Astrocyte (in vitro differentiated cells and primary cell): ENCODE measurements at regions not wholly inside any gene's neighbourhood (a gene's known extent, or its start where the extent isn't known, plus 50 kb on each side); places are given as distances from the start of the nearest gene placed in this dataset.

Experiments used
- DNase-seq: peaks from one replicate; pipeline ENCODE4 v3.0.0-alpha.2; 2010; ENCODE audit warnings: low read depth
- FAIRE-seq: peaks from 2 replicates; lab custom pipeline; 2011; peaks lifted over from hg19 to GRCh38; lab: Jason Lieb, UNC
- H2AFZ ChIP-seq: 2 replicates; pipeline ENCODE4 v1.6.0; 2012; ENCODE audit warnings: low read depth, low read length, inconsistent platforms
- H3K27ac ChIP-seq: 2 replicates; pipeline ENCODE4 v1.5.1; 2011; ENCODE audit warnings: low read depth, low read length, inconsistent platforms
- H3K27me3 ChIP-seq: 2 replicates; pipeline ENCODE4 v1.6.0; 2011; ENCODE audit warnings: low read length, inconsistent platforms; ENCODE audit not compliant: insufficient read depth
- H3K36me3 ChIP-seq: 2 replicates; pipeline ENCODE4 v1.5.1; 2011; ENCODE audit warnings: low read length, inconsistent platforms; ENCODE audit not compliant: insufficient read depth
- H3K4me1 ChIP-seq: 2 replicates; pipeline ENCODE4 v1.5.1; 2011; ENCODE audit warnings: low read length, inconsistent platforms; ENCODE audit not compliant: insufficient read depth
- H3K4me2 ChIP-seq: 2 replicates; pipeline ENCODE4 v1.6.0; 2012; ENCODE audit warnings: low read length, inconsistent platforms
- H3K4me3 ChIP-seq: 2 replicates; pipeline ENCODE4 v1.5.1; 2011; ENCODE audit warnings: low read depth, mild to moderate bottlenecking, low read length, inconsistent platforms; ENCODE audit not compliant: insufficient read depth
- H3K79me2 ChIP-seq: 2 replicates; pipeline ENCODE4 v1.6.0; 2012; ENCODE audit warnings: mild to moderate bottlenecking, low read length, inconsistent platforms; ENCODE audit not compliant: insufficient read depth
- H3K9ac ChIP-seq: 2 replicates; pipeline ENCODE4 v1.6.0; 2012; ENCODE audit warnings: mild to moderate bottlenecking, low read length, inconsistent platforms
- H3K9me3 ChIP-seq: 2 replicates; pipeline ENCODE4 v1.5.1; 2012; ENCODE audit warnings: low read depth, mild to moderate bottlenecking, low read length, inconsistent platforms; ENCODE audit not compliant: insufficient read depth
- H4K20me1 ChIP-seq: 2 replicates; pipeline ENCODE4 v1.6.0; 2012; ENCODE audit warnings: low read length, inconsistent platforms; ENCODE audit not compliant: insufficient read depth
- H3K27ac Mint-ChIP-seq: one replicate; pipeline ENCODE4 v1.8.0; 2021; ENCODE audit warnings: mild to moderate bottlenecking, mixed read lengths; ENCODE audit not compliant: unreplicated experiment
- H3K27me3 Mint-ChIP-seq: one replicate; pipeline ENCODE4 v1.8.0; 2021; ENCODE audit warnings: low read depth, mixed read lengths; ENCODE audit not compliant: unreplicated experiment
- H3K36me3 Mint-ChIP-seq: one replicate; pipeline ENCODE4 v1.8.0; 2021; ENCODE audit warnings: low read depth, mixed read lengths; ENCODE audit not compliant: unreplicated experiment
- H3K4me1 Mint-ChIP-seq: one replicate; pipeline ENCODE4 v1.8.0; 2021; ENCODE audit warnings: low read depth, mixed read lengths; ENCODE audit not compliant: unreplicated experiment
- H3K4me3 Mint-ChIP-seq: one replicate; pipeline ENCODE4 v1.8.0; 2021; ENCODE audit warnings: mild to moderate bottlenecking, moderate library complexity, mixed read lengths; ENCODE audit not compliant: unreplicated experiment
- H3K9me3 Mint-ChIP-seq: one replicate; pipeline ENCODE4 v1.8.0; 2021; ENCODE audit warnings: mild to moderate bottlenecking, mixed read lengths; ENCODE audit not compliant: unreplicated experiment
- EZH2 ChIP-seq: IDR thresholded peaks from 2 replicates; pipeline ENCODE4 v1.6.1; 2012; ENCODE audit warnings: mild to moderate bottlenecking, low read length, inconsistent platforms; ENCODE audit not compliant: insufficient read depth
- TF ChIP-seq, protein P1 (sequence below): IDR thresholded peaks from 2 replicates; pipeline ENCODE4 v1.5.1; 2011; ENCODE audit warnings: low read depth, mild to moderate bottlenecking, inconsistent platforms, low read length, moderate library complexity; ENCODE audit not compliant: insufficient read depth

DNA sequence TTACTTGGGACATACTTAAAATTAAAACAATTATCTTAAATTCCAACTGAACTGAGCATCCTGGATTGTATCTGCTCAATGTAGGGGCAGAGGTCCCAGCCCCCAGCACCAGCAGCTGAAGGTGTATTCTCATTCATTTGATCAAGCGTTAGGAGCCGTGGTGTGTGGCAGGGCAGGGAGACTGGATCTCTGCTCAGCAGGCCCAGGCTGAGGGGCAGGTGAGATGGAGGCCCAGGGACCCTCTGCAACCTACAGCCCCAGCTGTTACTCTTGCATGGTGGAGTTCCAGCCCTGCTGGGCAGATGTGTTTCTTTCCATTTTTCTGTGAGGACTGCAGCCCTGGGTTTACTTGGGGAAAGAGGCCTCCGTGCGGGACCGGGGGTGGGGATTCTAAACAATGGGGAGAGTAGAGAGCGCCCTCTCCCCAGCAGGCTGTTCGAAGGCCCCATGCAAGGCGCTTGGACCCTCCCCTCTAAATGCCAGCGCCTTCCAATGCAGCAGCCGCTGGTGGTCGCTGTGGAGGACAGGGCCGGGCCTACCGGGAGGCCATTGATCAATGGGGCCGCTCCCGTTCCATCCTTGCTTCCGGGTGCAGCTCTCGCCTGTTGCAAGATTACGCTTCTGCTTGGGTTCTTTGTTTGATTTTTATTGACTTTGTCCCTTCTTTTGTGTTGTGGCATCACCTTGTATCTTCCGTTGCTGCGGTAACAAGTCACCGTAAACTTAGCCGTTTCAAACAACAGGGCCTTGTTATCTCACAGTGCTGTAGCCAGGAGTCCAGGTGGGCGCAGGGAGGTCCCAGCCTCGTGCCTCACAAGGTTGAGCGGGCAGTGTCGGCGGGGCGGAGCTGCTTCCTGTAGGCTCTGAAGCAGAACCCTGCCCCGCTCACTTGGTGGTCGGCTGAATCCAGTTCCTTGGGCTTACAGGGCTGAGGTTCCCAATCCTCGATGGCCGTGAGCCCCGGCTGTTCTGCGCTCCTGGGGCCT, 134.8 kb upstream of the PHACTR3 start:
- H3K36me3 ChIP-seq = no peaks in the 10 kb centered on the region
- no peak overlapping the region for H3K4me2 ChIP-seq
- DNase-seq (no peak), FAIRE-seq (no peak)
- no peaks in the 10 kb centered on the region for H3K36me3 Mint-ChIP-seq
- H3K27ac ChIP-seq = no peak overlapping the region
- H3K4me1 Mint-ChIP-seq = no peaks in the 10 kb centered on the region
- no peak overlapping the region for H3K27ac Mint-ChIP-seq
- H3K9ac ChIP-seq = no peak overlapping the region
- no peaks in the 10 kb centered on the region for H4K20me1 ChIP-seq
- no peaks in the 10 kb centered on the region for H3K79me2 ChIP-seq
- TF ChIP-seq, protein P1, sequence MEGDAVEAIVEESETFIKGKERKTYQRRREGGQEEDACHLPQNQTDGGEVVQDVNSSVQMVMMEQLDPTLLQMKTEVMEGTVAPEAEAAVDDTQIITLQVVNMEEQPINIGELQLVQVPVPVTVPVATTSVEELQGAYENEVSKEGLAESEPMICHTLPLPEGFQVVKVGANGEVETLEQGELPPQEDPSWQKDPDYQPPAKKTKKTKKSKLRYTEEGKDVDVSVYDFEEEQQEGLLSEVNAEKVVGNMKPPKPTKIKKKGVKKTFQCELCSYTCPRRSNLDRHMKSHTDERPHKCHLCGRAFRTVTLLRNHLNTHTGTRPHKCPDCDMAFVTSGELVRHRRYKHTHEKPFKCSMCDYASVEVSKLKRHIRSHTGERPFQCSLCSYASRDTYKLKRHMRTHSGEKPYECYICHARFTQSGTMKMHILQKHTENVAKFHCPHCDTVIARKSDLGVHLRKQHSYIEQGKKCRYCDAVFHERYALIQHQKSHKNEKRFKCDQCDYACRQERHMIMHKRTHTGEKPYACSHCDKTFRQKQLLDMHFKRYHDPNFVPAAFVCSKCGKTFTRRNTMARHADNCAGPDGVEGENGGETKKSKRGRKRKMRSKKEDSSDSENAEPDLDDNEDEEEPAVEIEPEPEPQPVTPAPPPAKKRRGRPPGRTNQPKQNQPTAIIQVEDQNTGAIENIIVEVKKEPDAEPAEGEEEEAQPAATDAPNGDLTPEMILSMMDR = no peak
- TF ChIP-seq EZH2 = no peak
- H3K4me3 Mint-ChIP-seq = no peak overlapping the region
- H3K27me3 ChIP-seq = no peaks in the 10 kb centered on the region
- no peaks in the 10 kb centered on the region for H3K4me1 ChIP-seq
- H2AFZ ChIP-seq = no peak overlapping the region
- H3K4me3 ChIP-seq = no peak overlapping the region
- peaks cover 17% of the 10 kb centered on the region for H3K9me3 Mint-ChIP-seq
- peaks cover 33% of the 10 kb centered on the region for H3K27me3 Mint-ChIP-seq
- H3K9me3 ChIP-seq = no peaks in the 10 kb centered on the region

DNA sequence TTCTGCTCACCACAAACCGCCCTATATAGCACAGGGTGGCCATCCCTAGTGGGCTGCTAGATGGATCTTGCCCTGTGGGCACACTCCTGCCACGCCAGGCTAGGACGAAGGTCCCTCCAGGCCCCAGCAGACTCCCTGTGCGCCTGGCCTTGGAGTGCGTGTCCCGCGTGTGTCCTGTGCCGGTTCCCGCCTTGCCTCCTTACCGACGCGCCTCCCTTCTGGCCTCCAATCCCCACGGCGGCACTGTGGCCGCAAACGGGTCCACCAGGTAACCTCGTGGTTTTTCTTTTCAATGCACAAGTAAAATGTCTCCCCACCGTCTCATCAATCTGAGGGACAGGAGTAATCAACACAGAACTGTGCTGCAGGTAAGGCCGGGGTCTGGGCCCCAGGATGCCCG, 133.8 kb upstream of the PHACTR3 start:
- Histone ChIP-seq H2AFZ (no peak overlapping the region), H3K9ac (no peak overlapping the region), H4K20me1 (no peaks in the 10 kb centered on the region), H3K9me3 (no peaks in the 10 kb centered on the region), H3K79me2 (no peaks in the 10 kb centered on the region), H3K4me2 (no peak overlapping the region), H3K36me3 (no peaks in the 10 kb centered on the region), H3K27ac (no peak overlapping the region), H3K4me1 (no peaks in the 10 kb centered on the region), H3K27me3 (no peaks in the 10 kb centered on the region), H3K4me3 (no peak overlapping the region)
- H3K4me3 Mint-ChIP-seq = no peak overlapping the region
- TF ChIP-seq, protein P1 = no peak
- TF ChIP-seq EZH2 = no peak
- H3K36me3 Mint-ChIP-seq = no peaks in the 10 kb centered on the region
- H3K27ac Mint-ChIP-seq = no peak overlapping the region
- H3K4me1 Mint-ChIP-seq = no peaks in the 10 kb centered on the region
- DNase-seq (no peak), FAIRE-seq (no peak)
- peaks cover 14% of the 10 kb centered on the region for H3K9me3 Mint-ChIP-seq
- H3K27me3 Mint-ChIP-seq = peaks cover 29% of the 10 kb centered on the region
